ENCODE measurements at regions not wholly inside any gene's neighbourhood (a gene's known extent, or its start where the extent isn't known, plus 50 kb on each side); places are given as distances from the start of the nearest gene placed in this dataset.

DNA sequence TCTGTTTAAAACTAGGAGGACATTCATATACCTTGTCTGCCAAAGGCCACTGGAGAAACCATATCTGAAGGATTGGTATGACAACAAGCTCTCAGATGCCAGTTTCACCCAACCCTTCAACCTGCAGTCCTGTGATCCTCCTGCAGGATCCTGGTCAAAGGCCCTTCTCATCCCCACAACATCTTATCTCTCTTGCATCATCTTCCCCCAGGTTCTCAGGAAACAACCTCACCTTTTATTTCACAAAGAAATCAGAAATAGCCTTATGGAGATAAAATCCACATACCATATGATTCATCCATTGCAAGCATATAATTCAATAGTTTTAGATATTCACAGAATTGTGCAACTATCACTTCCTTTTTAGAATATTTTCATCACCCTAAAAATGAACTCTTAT is 104.0 kb upstream of the DSCAM start:
- Mint-ChIP-seq H3K4me1 (no peaks in the 10 kb centered on the region), H3K9me3 (peaks cover 2% of the 10 kb centered on the region), H3K27ac (no peak overlapping the region), H3K27me3 (no peaks in the 10 kb centered on the region), H3K36me3 (no peaks in the 10 kb centered on the region), H3K4me3 (no peak overlapping the region)
- DNase-seq, result no peak

- Mint-ChIP-seq H3K9me3 (peaks cover 2% of the 10 kb centered on the region), H3K27ac (no peak overlapping the region), H3K36me3 (no peaks in the 10 kb centered on the region), H3K4me3 (no peak overlapping the region), H3K4me1 (no peaks in the 10 kb centered on the region), H3K27me3 (peaks cover 13% of the 10 kb centered on the region)
- no peak for DNase-seq
Measured at GRCh38 chr21:40952551-40953323, 105.8 kb upstream of the DSCAM start.

DNA sequence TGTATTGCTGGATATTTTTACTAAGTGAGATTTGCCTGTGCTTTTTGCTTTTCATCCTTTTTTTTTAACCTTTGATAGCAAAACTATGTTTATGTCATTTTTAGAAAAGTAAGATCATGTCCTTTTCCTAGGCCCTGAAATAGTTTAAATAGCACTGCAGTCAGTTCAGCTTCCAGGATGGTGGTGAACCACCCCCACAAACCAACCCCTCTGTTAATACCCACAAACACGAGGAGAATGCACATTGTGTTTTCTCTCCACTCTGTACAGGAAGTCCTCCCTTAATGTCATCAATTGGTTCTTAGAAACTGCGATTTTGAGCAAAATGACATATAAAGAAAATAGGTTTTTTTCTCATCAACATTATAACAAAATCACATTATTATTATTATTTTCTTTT is 117.7 kb upstream of the DSCAM start:
- Mint-ChIP-seq H3K4me1 (no peaks in the 10 kb centered on the region), H3K4me3 (no peak overlapping the region), H3K36me3 (no peaks in the 10 kb centered on the region), H3K9me3 (peaks cover 2% of the 10 kb centered on the region), H3K27ac (no peak overlapping the region), H3K27me3 (peaks cover 23% of the 10 kb centered on the region)
- no peak for DNase-seq

DNA sequence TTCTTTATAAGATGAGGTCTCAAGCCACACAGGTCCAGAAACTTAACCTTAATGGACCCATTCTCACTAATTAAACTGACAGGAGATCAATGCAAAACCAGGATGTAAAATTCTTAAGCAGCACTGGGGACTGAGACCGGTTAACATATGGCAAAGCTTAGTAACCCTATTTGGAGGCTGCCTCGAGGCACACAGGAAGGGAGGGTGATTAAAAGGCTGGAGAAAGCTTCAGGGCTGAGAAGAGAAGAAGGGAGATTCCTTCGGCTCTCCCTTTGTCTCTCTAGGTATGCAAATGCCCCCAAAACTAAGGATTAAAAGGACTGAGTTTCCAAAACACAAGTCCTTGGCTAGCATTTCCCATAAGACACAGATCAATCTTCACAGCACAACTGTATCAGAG is 120.8 kb upstream of the DSCAM start:
- no peak for DNase-seq
- Mint-ChIP-seq H3K4me3 (no peak overlapping the region), H3K27me3 (peaks cover 31% of the 10 kb centered on the region), H3K9me3 (no peaks in the 10 kb centered on the region), H3K4me1 (no peaks in the 10 kb centered on the region), H3K36me3 (no peaks in the 10 kb centered on the region), H3K27ac (no peak overlapping the region)

GRCh38 chr21:40972151-40972550 is 125.2 kb upstream of the DSCAM start:
- Mint-ChIP-seq H3K36me3 (no peaks in the 10 kb centered on the region), H3K27me3 (peaks cover 28% of the 10 kb centered on the region), H3K9me3 (peaks cover 1% of the 10 kb centered on the region), H3K27ac (no peak overlapping the region), H3K4me3 (no peak overlapping the region), H3K4me1 (no peaks in the 10 kb centered on the region)
- no peak for DNase-seq

- Mint-ChIP-seq H3K27ac (no peak overlapping the region), H3K4me1 (no peaks in the 10 kb centered on the region), H3K36me3 (no peaks in the 10 kb centered on the region), H3K27me3 (peaks cover 23% of the 10 kb centered on the region), H3K9me3 (peaks cover 4% of the 10 kb centered on the region), H3K4me3 (no peak overlapping the region)
- no peak for DNase-seq
Measured at GRCh38 chr21:40976198-40977109, 129.5 kb upstream of the DSCAM start.

GRCh38 chr21:40985370-40985769 is 138.4 kb upstream of the DSCAM start:
- peaks cover 6% of the 10 kb centered on the region for H3K9me3 Mint-ChIP-seq
- no peak for DNase-seq
- no peaks in the 10 kb centered on the region for H3K36me3 Mint-ChIP-seq
- H3K27me3 Mint-ChIP-seq, result peaks cover 3% of the 10 kb centered on the region
- no peak overlapping the region for H3K4me3 Mint-ChIP-seq
- no peak overlapping the region for H3K27ac Mint-ChIP-seq
- H3K4me1 Mint-ChIP-seq, result no peaks in the 10 kb centered on the region

DNA sequence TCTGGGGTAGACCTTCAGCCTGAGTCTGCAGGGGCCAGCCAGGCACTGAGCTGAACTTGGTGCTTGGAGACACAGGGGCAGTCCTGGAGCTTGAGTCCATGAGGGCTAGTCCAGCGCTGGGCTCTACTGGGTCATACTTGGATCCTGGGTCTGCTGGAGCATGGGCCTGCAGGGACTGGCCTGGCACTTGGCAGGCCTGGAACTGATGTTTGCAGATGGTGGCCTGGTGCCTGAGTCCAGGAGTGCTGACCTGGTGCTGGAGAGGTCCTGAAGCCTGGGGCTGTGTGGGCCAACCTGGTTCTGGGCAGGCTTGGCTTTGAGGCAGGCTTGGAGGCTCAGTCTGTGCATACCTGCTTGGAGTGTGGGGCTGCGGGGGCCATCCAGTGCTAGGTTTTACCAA is 143.4 kb upstream of the DSCAM start:
- Mint-ChIP-seq H3K27ac (no peak overlapping the region), H3K27me3 (no peaks in the 10 kb centered on the region), H3K4me3 (no peak overlapping the region), H3K9me3 (no peaks in the 10 kb centered on the region), H3K4me1 (no peaks in the 10 kb centered on the region), H3K36me3 (no peaks in the 10 kb centered on the region)
- no peak for DNase-seq

DNA sequence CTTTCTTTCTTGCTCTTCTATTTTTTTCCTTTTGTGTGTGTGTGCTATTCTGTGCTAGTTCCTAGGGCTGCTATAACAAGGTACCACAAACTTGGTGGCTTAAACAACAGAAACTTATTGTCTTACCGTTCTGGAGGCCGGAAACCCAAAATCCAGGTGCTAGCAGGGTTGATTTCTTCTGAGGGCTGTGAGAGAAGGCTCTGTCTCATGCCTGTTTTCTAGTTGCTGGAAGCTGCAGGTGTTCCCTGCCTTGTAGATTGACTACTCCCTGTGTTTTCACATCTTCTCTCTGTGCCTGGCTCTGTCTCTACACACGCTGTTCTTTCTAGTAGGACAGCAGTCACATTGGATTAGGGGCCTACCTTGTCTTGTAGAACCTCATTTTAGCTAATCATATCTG is 150.9 kb upstream of the DSCAM start:
- no peaks in the 10 kb centered on the region for H3K36me3 Mint-ChIP-seq
- no peak for DNase-seq
- peaks cover 10% of the 10 kb centered on the region for H3K9me3 Mint-ChIP-seq
- no peak overlapping the region for H3K27ac Mint-ChIP-seq
- no peaks in the 10 kb centered on the region for H3K27me3 Mint-ChIP-seq
- H3K4me3 Mint-ChIP-seq, result no peak overlapping the region
- H3K4me1 Mint-ChIP-seq, result no peaks in the 10 kb centered on the region

GRCh38 chr21:41000838-41001237 is 153.9 kb upstream of the DSCAM start:
- Mint-ChIP-seq H3K27me3 (peaks cover 7% of the 10 kb centered on the region), H3K9me3 (peaks cover 10% of the 10 kb centered on the region), H3K4me3 (no peak overlapping the region), H3K36me3 (no peaks in the 10 kb centered on the region), H3K27ac (no peak overlapping the region), H3K4me1 (no peaks in the 10 kb centered on the region)
- DNase-seq, result no peak

DNA sequence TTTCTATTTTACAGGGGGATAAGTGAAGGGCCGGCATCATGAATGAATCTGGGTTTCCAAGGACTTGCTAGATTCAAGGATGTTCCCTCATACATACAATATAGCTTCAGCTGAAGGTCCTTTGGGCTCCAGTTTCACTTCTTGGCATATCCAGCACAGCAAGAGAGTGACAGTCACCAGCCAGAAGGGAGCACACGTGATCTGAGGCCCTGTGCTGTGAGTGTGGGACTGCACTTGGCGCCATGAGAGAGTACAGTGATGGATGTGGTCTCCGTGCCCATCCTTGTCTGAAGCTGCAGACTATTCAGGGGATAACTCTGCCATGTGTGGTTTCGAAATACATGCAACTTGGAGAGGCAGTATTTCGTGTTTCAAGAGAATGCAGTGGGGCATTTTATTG is 159.7 kb upstream of the DSCAM start:
- Mint-ChIP-seq H3K27me3 (peaks cover 7% of the 10 kb centered on the region), H3K27ac (no peak overlapping the region), H3K4me1 (no peaks in the 10 kb centered on the region), H3K4me3 (no peak overlapping the region), H3K9me3 (peaks cover 2% of the 10 kb centered on the region), H3K36me3 (no peaks in the 10 kb centered on the region)
- DNase-seq, result no peak

GRCh38 chr21:41008351-41008750 is 159.6 kb upstream of the BACE2 start:
- Mint-ChIP-seq H3K9me3 (no peaks in the 10 kb centered on the region), H3K36me3 (no peaks in the 10 kb centered on the region), H3K4me1 (no peaks in the 10 kb centered on the region)

DNA sequence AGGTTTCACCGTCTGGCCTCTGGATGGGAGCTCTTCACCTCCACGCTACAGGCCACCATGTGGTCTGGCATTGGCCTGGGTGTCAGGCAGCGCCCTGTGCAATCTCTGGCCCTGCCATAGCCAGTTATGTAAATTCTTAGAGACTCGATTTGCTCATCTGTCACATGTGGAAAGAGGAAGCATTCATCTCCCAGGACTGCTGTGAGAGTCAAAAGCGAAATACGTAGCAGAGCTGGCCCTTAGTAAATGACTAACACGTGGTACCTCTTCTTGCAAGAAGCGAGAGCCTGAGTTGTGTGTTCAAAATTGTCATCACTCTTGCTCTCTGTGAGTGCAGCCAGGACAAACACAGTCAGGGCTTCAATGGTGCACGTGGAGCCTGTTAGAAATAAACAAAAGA is 159.0 kb upstream of the BACE2 start:
- no peak overlapping the region for H3K4me3 Mint-ChIP-seq
- H3K27ac Mint-ChIP-seq, result no peak overlapping the region
- peaks cover under 1% of the 10 kb centered on the region for H3K27me3 Mint-ChIP-seq
- H3K4me1 Mint-ChIP-seq, result no peaks in the 10 kb centered on the region
- no peaks in the 10 kb centered on the region for H3K9me3 Mint-ChIP-seq
- no peak for DNase-seq
- H3K36me3 Mint-ChIP-seq, result no peaks in the 10 kb centered on the region

More at GRCh38 chr21:41008351-41008750, 159.6 kb upstream of the BACE2 start:
- no peak overlapping the region for H3K27ac Mint-ChIP-seq
- DNase-seq, result no peak
- no peak overlapping the region for H3K4me3 Mint-ChIP-seq
- H3K27me3 Mint-ChIP-seq, result peaks cover 6% of the 10 kb centered on the region

GRCh38 chr21:41009398-41010100 is 158.4 kb upstream of the BACE2 start:
- Mint-ChIP-seq H3K36me3 (no peaks in the 10 kb centered on the region), H3K27ac (no peak overlapping the region), H3K4me1 (no peaks in the 10 kb centered on the region), H3K27me3 (no peaks in the 10 kb centered on the region), H3K4me3 (no peak overlapping the region), H3K9me3 (no peaks in the 10 kb centered on the region)
- no peak for DNase-seq

DNA sequence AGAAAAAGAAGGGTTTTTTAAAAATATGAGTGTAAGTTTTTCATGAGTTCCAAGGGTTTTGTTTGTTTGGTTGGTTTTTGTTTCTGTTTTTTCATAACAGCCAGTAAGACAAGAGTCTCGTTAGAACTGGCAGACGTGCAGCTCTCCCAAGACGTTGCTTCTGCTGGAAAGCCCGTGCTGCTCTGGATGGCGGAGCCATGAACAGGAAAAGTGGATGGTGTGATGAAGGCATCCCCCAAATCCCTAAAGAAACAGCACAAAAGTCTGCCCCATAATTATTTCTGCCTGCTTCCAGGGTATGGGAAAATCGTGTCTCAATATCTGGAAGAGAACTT is 157.9 kb upstream of the BACE2 start:
- Mint-ChIP-seq H3K36me3 (no peaks in the 10 kb centered on the region), H3K27ac (no peak overlapping the region), H3K4me1 (no peaks in the 10 kb centered on the region), H3K27me3 (no peaks in the 10 kb centered on the region), H3K9me3 (no peaks in the 10 kb centered on the region), H3K4me3 (no peak overlapping the region)
- no peak for DNase-seq

Measured in activated naive CD8-positive, alpha-beta T cell treated with anti-CD3 and anti-CD28 coated beads for 36 hours (primary cell).